GM23338 (cell line): ENCODE measurements at regions not wholly inside any gene's neighbourhood (a gene's known extent, or its start where the extent isn't known, plus 50 kb on each side); places are given as distances from the start of the nearest gene placed in this dataset.

ENCODE experiments used
- CTCF ChIP-seq, 2 experiments: fragments of 200-600 bp in 1 of 2; sonication (generic) in 1 of 2; conservative IDR thresholded peaks; 2 replicates each; pipeline versions ENCODE4 v1.5.1 to v1.6.1; 2016 to 2017; ENCODE audit warnings: antibody characterized with exemption in 2 of 2, low read depth in 2 of 2, mild to moderate bottlenecking in 2 of 2, moderate library complexity in 1 of 2
- EZH2 ChIP-seq: fragments of 200-600 bp; sonication (generic); IDR thresholded peaks from one replicate; pipeline ENCODE4 v1.8.0; 2017; ENCODE audit warnings: antibody characterized with exemption, mild to moderate bottlenecking, low read depth; ENCODE audit not compliant: unreplicated experiment

DNA sequence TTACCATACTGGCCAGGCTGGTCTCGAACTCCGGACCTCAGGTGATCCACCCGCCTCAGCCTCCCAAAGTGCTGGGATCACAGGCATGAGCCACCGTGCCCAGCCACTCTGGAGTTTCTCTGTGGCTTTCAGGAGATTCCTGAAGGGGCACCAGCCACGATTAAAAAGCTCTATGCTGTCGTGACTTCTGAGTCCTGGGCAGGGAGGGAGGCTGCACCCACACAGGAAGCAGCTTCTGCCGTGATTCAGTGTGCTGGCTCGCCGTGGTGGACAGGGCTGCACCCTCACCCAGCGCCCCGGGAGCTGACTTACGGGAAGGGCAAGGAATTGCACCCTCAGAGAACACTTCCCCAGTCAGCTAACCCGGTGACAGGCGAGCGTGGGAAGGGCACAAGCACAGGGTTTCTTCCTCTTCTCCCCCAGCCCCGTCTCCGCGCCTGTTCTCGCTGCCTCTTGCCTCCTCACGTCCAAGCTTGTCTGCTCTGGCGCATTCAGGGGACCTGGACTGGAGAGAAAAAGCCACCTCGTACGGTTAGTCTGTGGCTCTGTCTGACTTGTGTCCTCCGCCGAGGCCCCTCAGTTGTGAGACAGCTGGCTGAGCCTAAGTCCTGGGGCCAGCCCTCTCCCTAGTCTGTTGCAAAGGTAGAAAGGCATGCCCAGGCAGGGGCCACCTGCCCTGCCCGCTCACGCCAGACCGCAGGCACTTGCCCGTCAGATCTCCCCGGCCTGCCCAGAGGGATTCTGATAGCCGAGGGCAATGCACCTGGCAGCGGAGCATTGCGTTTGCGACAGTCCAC lies 145.0 kb downstream of the SEC14L1 start:
- no peak for TF ChIP-seq CTCF (conservative IDR thresholded peaks at IDR 0.05; ENCODE audit: low read depth in 2 of 2)
- no peak for TF ChIP-seq EZH2
